HG03175 (cell line): ENCODE measurements at regions not wholly inside any gene's neighbourhood (a gene's known extent, or its start where the extent isn't known, plus 50 kb on each side); places are given as distances from the start of the nearest gene placed in this dataset.

Experiments used
- ATAC-seq: cut with Tn5 transposase; IDR thresholded peaks from one replicate; pipeline ENCODE4 v1.9.1; 2021; ENCODE audit warnings: mild to moderate bottlenecking, moderate library complexity; ENCODE audit not compliant: unreplicated experiment

GRCh38 chr5:73312146-73312871, 136.3 kb downstream of the FOXD1 start:
- ATAC-seq: no peak

GRCh38 chr5:73311291-73312110, 137.1 kb downstream of the FOXD1 start:
- ATAC-seq: no peak

- ATAC-seq: no peak
These were observed 134.8 kb downstream of the TMEM174 start for GRCh38 chr5:73307645-73308355.

- ATAC-seq: no peak
These were observed 133.8 kb downstream of the TMEM174 start for GRCh38 chr5:73306741-73307275.

- ATAC-seq: no peak
These were observed 133.2 kb downstream of the TMEM174 start for GRCh38 chr5:73306078-73306719.

GRCh38 chr5:73305386-73305785, 132.4 kb downstream of the TMEM174 start:
- ATAC-seq: no peak

- no peak for ATAC-seq
These were observed 131.4 kb downstream of the TMEM174 start for GRCh38 chr5:73304381-73304780.

GRCh38 chr5:73303148-73304079, 130.4 kb downstream of the TMEM174 start:
- no peak for ATAC-seq

GRCh38 chr5:73302797-73303147, 129.8 kb downstream of the TMEM174 start:
- ATAC-seq: no peak

- no peak for ATAC-seq
These were observed 128.4 kb downstream of the TMEM174 start for GRCh38 chr5:73301208-73301901.

GRCh38 chr5:73300337-73301207, 127.6 kb downstream of the TMEM174 start:
- no peak for ATAC-seq

- no peak for ATAC-seq
These were observed 126.8 kb downstream of the TMEM174 start for GRCh38 chr5:73299665-73300336.

GRCh38 chr5:73298772-73299630, 126.0 kb downstream of the TMEM174 start:
- no peak for ATAC-seq

GRCh38 chr5:73298251-73298771, 125.3 kb downstream of the TMEM174 start:
- ATAC-seq: no peak

GRCh38 chr5:73297430-73297829, 124.4 kb downstream of the TMEM174 start:
- no peak for ATAC-seq

GRCh38 chr5:73296772-73297171, 123.8 kb downstream of the TMEM174 start:
- no peak for ATAC-seq

GRCh38 chr5:73295921-73296320, 122.9 kb downstream of the TMEM174 start:
- no peak for ATAC-seq
